Loucy (cell line): ENCODE measurements at regions not wholly inside any gene's neighbourhood (a gene's known extent, or its start where the extent isn't known, plus 50 kb on each side); places are given as distances from the start of the nearest gene placed in this dataset.

Source experiments
- H2AFZ ChIP-seq: fragments of 200-600 bp; sonication (generic); 2 replicates; pipeline ENCODE4 v1.6.0; 2016; ENCODE audit warnings: antibody characterized with exemption, mild to moderate bottlenecking, low read length, moderate library complexity
- H3F3A ChIP-seq: fragments of 200-600 bp; 2 replicates; pipeline ENCODE4 v1.6.0; 2016; ENCODE audit warnings: antibody characterized with exemption, low read depth, mild to moderate bottlenecking
- H3K27me3 ChIP-seq: fragments of 200-600 bp; sonication (generic); 2 replicates; pipeline ENCODE4 v1.6.1; 2014; ENCODE audit warnings: low read length, mild to moderate bottlenecking; ENCODE audit not compliant: insufficient read depth, poor library complexity, severe bottlenecking
- H3K36me3 ChIP-seq: fragments of 200-600 bp; sonication (generic); 2 replicates; pipeline ENCODE4 v1.6.1; 2016; ENCODE audit warnings: low read length; ENCODE audit not compliant: insufficient read depth
- H3K4me1 ChIP-seq: fragments of 200-600 bp; sonication (generic); 2 replicates; pipeline ENCODE4 v1.5.1; 2014; ENCODE audit warnings: low read length, mild to moderate bottlenecking; ENCODE audit not compliant: insufficient read depth, poor library complexity, severe bottlenecking
- H3K4me2 ChIP-seq: fragments of 200-600 bp; sonication (generic); 2 replicates; pipeline ENCODE4 v1.6.0; 2014; ENCODE audit warnings: antibody characterized with exemption, low read length, low read depth, mild to moderate bottlenecking; ENCODE audit not compliant: poor library complexity, severe bottlenecking
- H3K4me3 ChIP-seq: fragments of 200-600 bp; sonication (generic); 2 replicates; pipeline ENCODE4 v1.5.1; 2014; ENCODE audit warnings: low read length, mild to moderate bottlenecking, mixed read lengths; ENCODE audit not compliant: poor library complexity, severe bottlenecking
- H3K79me2 ChIP-seq: fragments of 200-600 bp; sonication (generic); 2 replicates; pipeline ENCODE4 v1.6.1; 2014; ENCODE audit warnings: low read length; ENCODE audit not compliant: insufficient read depth
- H3K9ac ChIP-seq: fragments of 200-600 bp; sonication (generic); 2 replicates; pipeline ENCODE4 v1.6.0; 2014; ENCODE audit warnings: mild to moderate bottlenecking, low read depth, low read length, moderate library complexity; ENCODE audit not compliant: poor library complexity, severe bottlenecking
- H3K9me2 ChIP-seq: fragments of 200-600 bp; sonication (generic); replicated peaks from 2 replicates; pipeline ENCODE4 v1.6.1; 2016; ENCODE audit warnings: low read depth, low read length, mixed read lengths
- H3K9me3 ChIP-seq: fragments of 200-600 bp; sonication (generic); 2 replicates; pipeline ENCODE4 v1.6.1; 2014; ENCODE audit warnings: mild to moderate bottlenecking, antibody characterized with exemption, low read length, low read depth; ENCODE audit not compliant: insufficient read depth
- H4K20me1 ChIP-seq: fragments of 200-600 bp; sonication (generic); 2 replicates; pipeline ENCODE4 v1.6.0; 2014; ENCODE audit warnings: antibody characterized with exemption, low read length, mild to moderate bottlenecking; ENCODE audit not compliant: insufficient read depth, poor library complexity, severe bottlenecking
- EZH2phosphoT487 ChIP-seq: fragments of 200-600 bp; IDR thresholded peaks from 2 replicates; pipeline ENCODE4 v1.6.1; 2018; ENCODE audit warnings: antibody characterized with exemption, mild to moderate bottlenecking, moderate library complexity, borderline replicate concordance
- TF ChIP-seq, protein P1 (sequence below): fragments of 200-600 bp; sonication (generic); conservative IDR thresholded peaks from 2 replicates; pipeline ENCODE4 v1.5.1; 2014; ENCODE audit warnings: mild to moderate bottlenecking, antibody characterized with exemption, low read length

- Histone ChIP-seq H3K4me2 (no peak overlapping the region), H3K9me3 (no peaks in the 10 kb centered on the region), H2AFZ (no peak overlapping the region), H3K36me3 (no peaks in the 10 kb centered on the region), H3F3A (no peaks in the 10 kb centered on the region), H3K4me3 (no peak overlapping the region), H3K9me2 (no peaks in the 10 kb centered on the region), H3K27me3 (no peaks in the 10 kb centered on the region), H3K9ac (no peak overlapping the region), H3K4me1 (peaks cover 18% of the 10 kb centered on the region), H3K79me2 (no peaks in the 10 kb centered on the region), H4K20me1 (no peaks in the 10 kb centered on the region)
- TF ChIP-seq, protein P1, sequence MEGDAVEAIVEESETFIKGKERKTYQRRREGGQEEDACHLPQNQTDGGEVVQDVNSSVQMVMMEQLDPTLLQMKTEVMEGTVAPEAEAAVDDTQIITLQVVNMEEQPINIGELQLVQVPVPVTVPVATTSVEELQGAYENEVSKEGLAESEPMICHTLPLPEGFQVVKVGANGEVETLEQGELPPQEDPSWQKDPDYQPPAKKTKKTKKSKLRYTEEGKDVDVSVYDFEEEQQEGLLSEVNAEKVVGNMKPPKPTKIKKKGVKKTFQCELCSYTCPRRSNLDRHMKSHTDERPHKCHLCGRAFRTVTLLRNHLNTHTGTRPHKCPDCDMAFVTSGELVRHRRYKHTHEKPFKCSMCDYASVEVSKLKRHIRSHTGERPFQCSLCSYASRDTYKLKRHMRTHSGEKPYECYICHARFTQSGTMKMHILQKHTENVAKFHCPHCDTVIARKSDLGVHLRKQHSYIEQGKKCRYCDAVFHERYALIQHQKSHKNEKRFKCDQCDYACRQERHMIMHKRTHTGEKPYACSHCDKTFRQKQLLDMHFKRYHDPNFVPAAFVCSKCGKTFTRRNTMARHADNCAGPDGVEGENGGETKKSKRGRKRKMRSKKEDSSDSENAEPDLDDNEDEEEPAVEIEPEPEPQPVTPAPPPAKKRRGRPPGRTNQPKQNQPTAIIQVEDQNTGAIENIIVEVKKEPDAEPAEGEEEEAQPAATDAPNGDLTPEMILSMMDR = no peak
- no peak for TF ChIP-seq EZH2phosphoT487
Measured at GRCh38 chr10:31582365-31583052, 263.5 kb downstream of the ZEB1 start.

- no peak overlapping the region for H2AFZ ChIP-seq
- no peak overlapping the region for H3K4me2 ChIP-seq
- H3K4me1 ChIP-seq = peaks cover 18% of the 10 kb centered on the region
Measured at GRCh38 chr10:31581741-31582323, 262.8 kb downstream of the ZEB1 start.

DNA sequence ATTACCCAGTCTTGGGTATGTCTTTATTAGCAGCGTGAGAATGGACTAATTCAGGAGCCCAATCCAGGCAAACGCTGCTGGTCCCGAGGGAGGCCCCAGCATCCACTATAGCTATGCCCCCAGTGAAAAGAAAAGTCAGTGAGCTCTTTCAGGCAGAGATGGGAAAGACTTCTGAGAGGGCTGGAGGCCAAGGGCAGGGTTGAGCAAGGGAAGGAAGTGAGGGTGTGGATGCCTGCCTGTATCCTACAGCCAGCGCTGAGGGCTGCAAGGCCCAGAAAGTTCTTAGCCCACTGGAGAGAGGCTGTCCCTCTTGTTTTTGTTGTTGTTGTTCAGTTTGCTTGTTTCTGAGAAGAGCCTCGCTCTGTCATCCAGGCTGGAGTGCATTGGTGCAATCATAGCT is 261.6 kb downstream of the ZEB1 start:
- H3K36me3 ChIP-seq = no peaks in the 10 kb centered on the region
- no peak overlapping the region for H3K4me2 ChIP-seq
- no peaks in the 10 kb centered on the region for H3K79me2 ChIP-seq
- no peaks in the 10 kb centered on the region for H3K27me3 ChIP-seq
- no peak overlapping the region for H2AFZ ChIP-seq
- TF ChIP-seq, protein P1 = no peak
- TF ChIP-seq EZH2phosphoT487 = no peak
- no peaks in the 10 kb centered on the region for H3K9me3 ChIP-seq
- no peak overlapping the region for H3K9ac ChIP-seq
- H3K9me2 ChIP-seq = no peaks in the 10 kb centered on the region
- H3F3A ChIP-seq = no peaks in the 10 kb centered on the region
- H3K4me1 ChIP-seq = peaks cover 18% of the 10 kb centered on the region
- no peaks in the 10 kb centered on the region for H4K20me1 ChIP-seq
- H3K4me3 ChIP-seq = no peak overlapping the region

More at GRCh38 chr10:31581741-31582323, 262.8 kb downstream of the ZEB1 start:
- TF ChIP-seq EZH2phosphoT487 = no peak
- TF ChIP-seq, protein P1 = no peak
- H3K9me2 ChIP-seq = no peaks in the 10 kb centered on the region
- no peaks in the 10 kb centered on the region for H3K79me2 ChIP-seq
- H3K27me3 ChIP-seq = no peaks in the 10 kb centered on the region
- H3K36me3 ChIP-seq = no peaks in the 10 kb centered on the region
- no peaks in the 10 kb centered on the region for H3K9me3 ChIP-seq
- H4K20me1 ChIP-seq = no peaks in the 10 kb centered on the region
- H3F3A ChIP-seq = no peaks in the 10 kb centered on the region
- H3K4me3 ChIP-seq = no peak overlapping the region
- H3K9ac ChIP-seq = no peak overlapping the region
